Natural killer cell treated with Interleukin-12 subunit alpha and Interleukin-12 subunit beta and Interleukin-15 and Interleukin-18, amount 100 ng/mL, for 72 hours (primary cell): ENCODE measurements at regions not wholly inside any gene's neighbourhood (a gene's known extent, or its start where the extent isn't known, plus 50 kb on each side); places are given as distances from the start of the nearest gene placed in this dataset.

ENCODE experiments used
- ATAC-seq, 2 donors: fragments of 150-1000 bp; cut with Tn5 transposase in 1 of 2; sonication (Bioruptor Pico), chemical (Tn5 transposase) in 1 of 2; 2 replicates each; pipeline ENCODE4 v1.10.0; 2021
- DNase-seq: peaks from one replicate; pipeline ENCODE4 v3.0.0; 2022; ENCODE audit warnings: low spot score
- H3K27ac Mint-ChIP-seq, 2 donors: 1 replicate in 1 of 2; 2 replicates in 1 of 2; pipeline ENCODE4 v1.8.0; 2022; ENCODE audit warnings: mixed read lengths in 2 of 2, mild to moderate bottlenecking in 1 of 2, moderate library complexity in 1 of 2
- H3K27me3 Mint-ChIP-seq, 2 donors: 1 replicate in 1 of 2; 2 replicates in 1 of 2; pipeline ENCODE4 v1.8.0; 2022; ENCODE audit warnings: mixed read lengths in 2 of 2
- H3K36me3 Mint-ChIP-seq: one replicate; pipeline ENCODE4 v1.8.0; 2022; ENCODE audit warnings: mixed read lengths
- H3K4me1 Mint-ChIP-seq, 2 donors: 1 replicate in 1 of 2; 2 replicates in 1 of 2; pipeline ENCODE4 v1.8.0; 2022; ENCODE audit warnings: low read depth in 2 of 2, mixed read lengths in 2 of 2, mild to moderate bottlenecking in 1 of 2
- H3K4me3 Mint-ChIP-seq: one replicate; pipeline ENCODE4 v1.8.0; 2022; ENCODE audit warnings: mixed read lengths
- H3K9me3 Mint-ChIP-seq: 2 replicates; pipeline ENCODE4 v1.8.0; 2022; ENCODE audit warnings: mixed read lengths

DNA sequence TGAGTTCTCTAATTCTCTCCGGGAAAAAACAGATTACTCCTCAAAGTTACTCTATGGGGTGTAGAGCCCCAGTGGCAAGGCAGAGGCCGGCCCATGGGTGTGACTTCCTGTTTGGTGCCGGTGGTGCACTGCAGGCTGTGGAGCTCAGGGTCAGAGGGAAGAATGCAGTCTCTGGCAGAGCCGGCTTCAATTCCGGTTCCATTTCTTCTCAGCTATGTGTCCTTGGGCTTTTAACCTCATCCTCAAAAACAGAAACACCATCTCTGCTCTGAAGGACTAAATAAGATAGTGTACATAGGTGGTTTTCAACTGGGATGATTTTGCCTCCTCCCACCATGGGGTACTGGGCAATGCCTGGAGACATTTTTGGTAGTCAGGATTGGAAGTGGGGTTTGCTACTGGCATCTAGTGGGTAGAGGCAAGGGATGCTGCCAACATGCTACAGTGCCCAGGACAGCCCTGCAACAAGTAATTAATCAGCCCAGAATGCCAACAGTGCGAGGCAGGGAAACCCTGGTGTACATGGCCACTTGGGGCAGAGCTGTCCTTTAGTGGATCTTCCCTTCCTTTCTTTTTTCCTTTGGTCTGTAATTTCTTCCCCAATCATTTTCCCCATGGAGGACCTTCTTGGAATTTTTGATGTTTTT lies 81.2 kb downstream of the INSIG2 start:
- Mint-ChIP-seq H3K4me1 (peaks cover 0 to 4% of the 10 kb centered on the region in 2 donors), H3K9me3 (no peaks in the 10 kb centered on the region), H3K27ac (no peak overlapping the region), H3K27me3 (peaks cover 0 to 3% of the 10 kb centered on the region in 2 donors), H3K4me3 (peak overlapping the region; percentile 29), H3K36me3 (no peaks in the 10 kb centered on the region)
- DNase-seq (peak; percentile 62), ATAC-seq (peak; percentile 84 to 87)

DNA sequence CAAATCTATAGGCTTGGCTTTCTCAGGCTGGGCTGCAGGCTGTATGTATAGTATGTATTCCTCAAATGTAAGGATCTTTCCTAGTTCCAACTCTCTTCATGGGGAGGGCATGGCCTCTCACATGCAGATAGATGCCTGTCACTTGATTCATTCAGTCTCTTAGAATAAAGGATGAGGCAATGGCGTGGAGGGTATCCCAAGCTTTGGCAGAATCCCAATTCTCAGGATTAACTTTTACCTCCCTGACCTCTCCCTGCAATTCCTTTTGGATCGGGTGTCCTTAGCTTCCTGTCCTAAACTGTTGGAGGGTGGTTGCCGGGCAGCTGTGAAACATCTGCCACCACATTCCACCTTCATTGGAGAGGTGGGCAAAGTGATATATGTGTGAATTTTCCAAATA lies 80.3 kb downstream of the INSIG2 start:
- DNase-seq (no peak), ATAC-seq (no peak)
- Mint-ChIP-seq H3K9me3 (no peaks in the 10 kb centered on the region), H3K27ac (no peak overlapping the region), H3K27me3 (peaks cover 0 to 2% of the 10 kb centered on the region in 2 donors), H3K4me3 (no peak overlapping the region), H3K4me1 (peaks cover 0 to 4% of the 10 kb centered on the region in 2 donors), H3K36me3 (no peaks in the 10 kb centered on the region)

DNA sequence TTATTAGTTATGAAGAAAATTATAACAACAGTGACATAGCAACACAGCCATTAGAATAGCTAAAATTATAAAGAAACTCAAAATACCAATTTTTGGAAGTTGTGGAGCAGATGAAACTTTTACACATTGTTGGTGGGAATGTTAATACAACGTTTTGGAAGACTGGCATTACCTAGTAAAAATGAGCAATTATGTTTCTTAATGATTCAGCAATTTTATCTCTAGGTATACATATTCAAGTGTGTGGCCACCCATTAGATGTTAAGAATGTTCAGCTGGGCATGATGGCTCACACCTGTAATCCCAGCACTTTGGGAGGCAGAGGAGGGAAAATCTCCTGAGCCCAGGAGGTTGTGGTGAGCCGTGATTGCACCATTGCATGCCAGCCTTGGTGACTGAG lies 78.8 kb downstream of the INSIG2 start:
- H3K27ac Mint-ChIP-seq = no peak overlapping the region
- H3K36me3 Mint-ChIP-seq = no peaks in the 10 kb centered on the region
- DNase-seq (no peak), ATAC-seq (no peak)
- no peak overlapping the region for H3K4me3 Mint-ChIP-seq
- peaks cover 0 to 4% of the 10 kb centered on the region in 2 donors for H3K27me3 Mint-ChIP-seq
- no peaks in the 10 kb centered on the region for H3K9me3 Mint-ChIP-seq
- H3K4me1 Mint-ChIP-seq = peaks cover 0 to 4% of the 10 kb centered on the region in 2 donors

DNA sequence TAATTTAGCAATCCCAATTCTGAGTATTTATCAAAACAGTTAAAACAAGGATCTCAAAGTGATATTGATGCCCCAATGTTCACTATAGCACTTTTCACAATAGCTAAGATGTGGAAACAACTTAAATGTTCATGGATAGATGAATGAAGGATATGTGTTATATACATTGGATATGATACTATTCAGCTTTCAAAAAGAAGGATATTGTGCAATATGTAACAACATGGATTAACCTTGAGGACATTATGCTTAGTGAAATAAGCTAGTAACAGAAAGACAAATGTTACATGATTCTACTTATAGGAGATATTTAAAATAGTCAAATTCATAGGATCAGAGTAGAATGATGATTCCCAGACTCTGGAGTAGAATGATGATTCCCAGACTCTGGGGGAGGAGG lies 78.0 kb downstream of the INSIG2 start:
- Mint-ChIP-seq H3K27me3 (peaks cover 4 to 9% of the 10 kb centered on the region in 2 donors), H3K27ac (no peak overlapping the region), H3K9me3 (no peaks in the 10 kb centered on the region), H3K36me3 (no peaks in the 10 kb centered on the region), H3K4me1 (peaks cover 0 to 4% of the 10 kb centered on the region in 2 donors), H3K4me3 (no peak overlapping the region)
- DNase-seq (no peak), ATAC-seq (no peak)

DNA sequence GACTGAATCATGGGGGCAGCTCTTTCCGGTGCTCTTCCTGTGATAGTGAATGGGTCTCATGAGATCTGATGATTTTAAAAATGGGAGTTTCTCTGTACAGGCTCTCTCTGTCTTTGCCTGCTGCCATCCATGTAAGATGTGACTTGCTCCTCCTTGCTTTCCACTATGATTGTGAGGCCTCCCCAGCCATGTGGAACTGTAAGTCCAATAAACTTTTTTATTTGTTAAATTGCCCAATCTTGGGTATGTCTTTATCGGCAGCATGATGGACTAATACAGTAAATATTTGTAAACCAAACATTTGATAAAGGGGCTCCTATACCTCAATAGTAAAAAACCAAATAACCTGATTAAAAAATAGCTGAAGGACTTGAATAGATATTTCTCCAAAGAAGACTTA lies 77.3 kb downstream of the INSIG2 start:
- peaks cover 10 to 16% of the 10 kb centered on the region in 2 donors for H3K27me3 Mint-ChIP-seq
- H3K9me3 Mint-ChIP-seq = peaks cover 2% of the 10 kb centered on the region
- no peak for DNase-seq
- H3K4me3 Mint-ChIP-seq = no peak overlapping the region
- H3K36me3 Mint-ChIP-seq = no peaks in the 10 kb centered on the region
- ATAC-seq = no peak
- peaks cover 0 to 4% of the 10 kb centered on the region in 2 donors for H3K4me1 Mint-ChIP-seq
- H3K27ac Mint-ChIP-seq = no peak overlapping the region
